Aorta (tissue), 5 donors: ENCODE measurements at regions not wholly inside any gene's neighbourhood (a gene's known extent, or its start where the extent isn't known, plus 50 kb on each side); places are given as distances from the start of the nearest gene placed in this dataset.
"Not testable (repeated sequence)": the region's sequence is repeated elsewhere in the genome, so short reads cannot be mapped to it uniquely, and the experiment has no call there.

ENCODE experiments used
- ATAC-seq: fragments of 200-7000 bp; cut with Tn5 transposase; one replicate; pipeline ENCODE4 v1.9.1; 2022; ENCODE audit warnings: moderate library complexity; ENCODE audit not compliant: low FRiP score
- DNase-seq, 2 donors: peaks; one replicate each; pipeline ENCODE4 v3.0.0-alpha.2; 2020
- H3K27ac ChIP-seq, 2 donors: one replicate each; pipeline ENCODE4 v1.5.1; 2013; ENCODE audit warnings: low read length in 2 of 2, mild to moderate bottlenecking in 2 of 2, moderate library complexity in 2 of 2, control low read depth in 1 of 2, inconsistent platforms in 1 of 2, low read depth in 1 of 2
- H3K27me3 ChIP-seq, 2 donors: one replicate each; pipeline ENCODE4 v1.6.1; 2013; ENCODE audit warnings: control low read depth in 1 of 2, low read length in 1 of 2, mild to moderate bottlenecking in 1 of 2, moderate library complexity in 1 of 2; ENCODE audit not compliant: insufficient read depth in 2 of 2, control insufficient read depth in 1 of 2
- H3K36me3 ChIP-seq, 2 donors: one replicate each; pipeline ENCODE4 v1.6.1; 2013; ENCODE audit warnings: control low read depth in 1 of 2, low read length in 1 of 2, mild to moderate bottlenecking in 1 of 2; ENCODE audit not compliant: insufficient read depth in 2 of 2, control insufficient read depth in 1 of 2
- H3K4me1 ChIP-seq, 2 donors: one replicate each; pipeline ENCODE4 v1.6.1; 2013; ENCODE audit warnings: low read length in 2 of 2, control low read depth in 1 of 2, mild to moderate bottlenecking in 1 of 2, moderate library complexity in 1 of 2; ENCODE audit not compliant: insufficient read depth in 2 of 2, control insufficient read depth in 1 of 2
- H3K4me3 ChIP-seq, 2 donors: one replicate each; pipeline ENCODE4 v1.5.1; 2013; ENCODE audit warnings: low read length in 2 of 2, control low read depth in 1 of 2, mild to moderate bottlenecking in 1 of 2
- H3K9me3 ChIP-seq: one replicate; pipeline ENCODE4 v1.6.1; 2013; ENCODE audit warnings: mild to moderate bottlenecking, low read length; ENCODE audit not compliant: control insufficient read depth
- WGBS, 2 donors: extraction: QIAGEN DNeasy Blood & Tissue Kit; methylation state at CpG; one replicate each; pipeline ENCODE4 v1.1.7; 2013; 5-methylcytosine and 5-hydroxymethylcytosine counted together
- intact Hi-C, 2 donors: fragments of 100-400 bp; cut with DNase I; formaldehyde crosslinking; loops; one replicate each; pipeline versions ENCODE4 v1.14.2 to v1.15.0; 2022
- donor health status: healthy with polysubstance abuse.
- donor health status: Bipolar disorder and iron deficiency.
- donor health status: DM: no; HTN: no; CAD: no.
- donor health status: DM: no; HTN: no; CAD: no.
- donor health status: DM: yes; HTN: yes; CAD: no.

DNA sequence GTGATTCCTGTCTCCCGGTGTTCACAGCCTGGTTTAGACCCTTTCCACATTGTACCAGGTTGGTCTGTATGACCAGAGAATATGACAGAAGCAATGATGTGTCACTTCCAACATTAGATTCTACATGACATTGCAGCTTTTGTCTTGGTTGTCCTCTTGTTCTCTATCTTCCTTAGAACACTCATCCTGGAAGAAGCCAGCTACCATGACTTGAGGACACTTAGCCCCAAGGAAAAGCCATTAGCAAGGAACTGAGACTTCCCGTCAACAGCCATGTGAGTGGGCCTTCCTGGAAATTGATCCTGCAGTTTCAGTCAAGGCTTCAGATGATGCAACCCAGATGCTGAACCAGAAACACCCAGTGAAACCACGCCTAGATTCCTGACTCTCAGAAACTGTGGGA is 143.3 kb downstream of the MREG start:
- Histone ChIP-seq H3K36me3 (no peaks in the 10 kb centered on the region), H3K4me3 (no peak overlapping the region), H3K9me3 (no peaks in the 10 kb centered on the region), H3K27me3 (no peaks in the 10 kb centered on the region), H3K4me1 (no peaks in the 10 kb centered on the region), H3K27ac (no peak overlapping the region)
- WGBS, 2 donors = 95 to 97% methylated on average over 3 of the region's 3 CpGs
- DNase-seq (no peak), ATAC-seq (no peak)
- intact Hi-C loops = no loop called here

DNA sequence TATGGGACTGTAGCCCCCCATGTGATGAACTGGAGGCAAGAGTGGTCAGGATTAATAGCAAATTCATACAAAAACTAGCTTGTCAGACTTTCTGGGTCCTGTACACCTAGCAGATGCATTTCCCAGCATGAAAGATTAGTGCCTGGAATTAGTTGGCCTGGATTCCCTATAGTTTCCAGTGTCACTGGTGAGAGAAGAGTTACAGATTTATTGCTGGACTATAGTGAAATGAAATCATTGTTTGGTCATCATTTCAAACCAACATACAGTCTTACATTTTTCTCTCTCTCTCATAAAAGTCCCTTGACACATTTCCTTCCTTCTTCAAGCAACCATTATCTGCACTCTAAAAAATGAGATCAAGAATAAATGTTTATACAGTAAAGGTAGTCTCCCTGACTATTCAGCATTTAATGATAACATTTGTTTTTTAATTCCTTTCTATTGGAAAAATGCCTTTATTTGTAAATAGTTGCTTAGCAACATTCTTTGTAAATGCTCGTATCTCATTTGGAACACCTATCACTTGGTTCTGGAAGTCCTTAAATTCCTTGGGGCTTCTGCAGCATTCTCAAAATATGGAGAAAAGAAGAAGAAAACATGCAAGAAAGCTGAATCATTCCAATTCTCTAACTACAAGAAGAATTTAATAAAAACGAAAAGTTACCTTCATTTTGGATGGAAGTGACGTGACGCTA is 144.4 kb downstream of the MREG start:
- Histone ChIP-seq H3K36me3 (no peaks in the 10 kb centered on the region), H3K27ac (no peak overlapping the region), H3K4me3 (no peak overlapping the region), H3K9me3 (no peaks in the 10 kb centered on the region), H3K4me1 (no peaks in the 10 kb centered on the region), H3K27me3 (no peaks in the 10 kb centered on the region)
- DNase-seq (no peak), ATAC-seq (no peak)
- intact Hi-C loops = no loop called here
- WGBS, 2 donors = 56 to 67% methylated on average over 4 of the region's 4 CpGs

DNA sequence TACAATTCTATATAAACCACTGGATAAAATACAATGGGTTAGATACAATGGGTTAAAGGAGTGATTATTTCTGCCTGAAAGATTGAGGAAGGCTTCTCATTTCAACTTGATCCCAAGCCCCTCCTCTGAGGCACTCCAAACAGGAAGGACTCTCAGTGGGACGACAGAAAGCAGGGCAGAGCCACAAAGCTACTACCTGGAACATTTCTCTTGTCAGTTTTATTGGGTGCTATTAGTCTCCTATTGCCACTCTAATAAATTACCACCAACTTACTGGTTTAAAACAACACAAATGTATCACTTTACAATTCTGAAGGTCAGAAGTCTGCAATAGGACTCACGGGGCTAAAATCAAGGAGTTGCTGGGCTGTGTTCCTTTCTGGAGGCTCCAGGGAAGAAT is 146.7 kb downstream of the MREG start:
- no peak overlapping the region for H3K4me3 ChIP-seq
- H3K27me3 ChIP-seq = no peaks in the 10 kb centered on the region
- H3K9me3 ChIP-seq = no peaks in the 10 kb centered on the region
- 82 to 83% methylated on average over 2 of the region's 2 CpGs for WGBS, 2 donors
- H3K36me3 ChIP-seq = no peaks in the 10 kb centered on the region
- no peaks in the 10 kb centered on the region for H3K4me1 ChIP-seq
- intact Hi-C loops = no loop called here
- ATAC-seq (no peak), DNase-seq (no peak)
- no peak overlapping the region for H3K27ac ChIP-seq

DNA sequence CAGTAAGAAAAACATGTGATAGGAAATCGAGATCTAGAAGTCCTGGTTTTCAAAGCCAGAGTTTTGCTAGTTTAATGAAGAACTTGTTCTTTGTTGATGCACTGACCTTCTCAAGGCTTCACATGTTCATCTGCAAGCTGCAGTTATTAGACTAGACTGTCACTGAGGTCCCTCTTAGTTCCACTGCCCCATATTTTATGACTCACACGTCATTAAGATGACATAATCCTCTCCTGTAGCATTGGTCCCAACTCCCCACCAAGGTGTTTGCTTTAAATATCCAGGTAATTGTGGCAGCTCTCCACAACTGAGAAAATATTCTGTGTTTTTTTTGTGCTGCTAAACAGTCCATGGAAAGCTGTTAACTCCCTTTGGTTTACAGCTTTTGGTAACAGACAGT is 149.7 kb downstream of the MREG start:
- DNase-seq = no peak
- H3K36me3 ChIP-seq = no peaks in the 10 kb centered on the region

DNA sequence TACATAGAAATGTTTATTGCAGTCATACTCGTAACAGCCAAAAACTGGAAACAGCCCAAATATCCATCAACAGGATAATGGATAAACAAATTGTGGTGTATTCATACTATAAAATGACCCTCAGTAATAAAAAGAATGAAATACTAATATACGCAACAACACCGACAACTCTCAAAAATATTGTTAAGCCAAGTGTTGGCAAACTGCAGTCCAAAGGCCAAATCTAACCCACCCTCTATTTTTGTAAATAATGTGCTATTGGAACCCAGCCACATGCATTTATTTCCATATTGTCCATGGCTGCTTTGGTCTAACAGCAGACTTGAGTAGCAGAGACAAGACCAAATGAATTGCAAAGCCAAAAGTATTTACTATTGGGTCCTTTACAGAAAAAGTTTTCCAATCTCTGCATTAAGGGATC is 151.0 kb downstream of the MREG start:
- no peak for ATAC-seq
- intact Hi-C loops = no loop called here
- WGBS, 2 donors = 86 to 91% methylated on average over 3 of the region's 3 CpGs

More for the DNA sequence above, 149.7 kb downstream of the MREG start:
- no peak overlapping the region for H3K27ac ChIP-seq
- 13 to 15% methylated on average over 2 of the region's 2 CpGs for WGBS, 2 donors
- H3K4me1 ChIP-seq = no peaks in the 10 kb centered on the region
- no peak overlapping the region for H3K4me3 ChIP-seq
- intact Hi-C loops = no loop called here
- no peaks in the 10 kb centered on the region for H3K9me3 ChIP-seq
- no peak for ATAC-seq
- H3K27me3 ChIP-seq = no peaks in the 10 kb centered on the region

DNA sequence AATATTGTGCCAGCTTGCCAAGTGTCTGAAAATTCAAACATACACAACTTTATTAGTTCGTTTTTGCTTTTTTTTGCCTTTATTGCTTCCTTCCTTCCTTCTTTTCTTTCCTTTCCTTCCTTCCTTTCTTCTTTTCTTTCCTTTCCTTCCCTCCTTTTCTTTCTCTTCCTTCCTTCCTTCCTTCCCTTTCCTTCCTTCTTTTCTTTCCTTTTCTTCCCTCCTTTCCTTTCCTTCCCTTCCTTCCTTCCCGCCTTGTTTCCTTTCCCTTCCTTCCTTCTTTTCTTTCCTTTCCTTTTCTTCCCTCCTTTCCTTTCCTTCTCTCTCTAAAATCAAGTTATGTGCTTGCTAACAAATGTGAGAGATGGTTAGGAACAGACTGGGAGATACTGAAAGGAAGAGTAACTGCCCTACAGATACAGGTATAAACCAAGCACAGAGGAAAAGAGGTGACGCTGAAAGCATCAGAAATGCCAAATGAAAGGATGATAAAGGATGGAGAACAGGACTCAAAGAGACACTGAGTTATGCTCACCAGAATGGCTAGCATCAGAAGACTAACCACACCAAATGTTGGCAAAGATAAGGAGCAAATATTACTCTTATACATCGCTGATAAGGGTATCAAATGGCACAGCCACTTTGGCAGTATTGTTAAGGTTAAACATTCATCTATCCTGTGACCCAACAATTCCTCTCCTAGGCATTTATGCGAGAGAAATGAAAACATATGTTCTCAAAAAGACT is 151.6 kb downstream of the MREG start:
- Histone ChIP-seq H3K27me3 (no peaks in the 10 kb centered on the region), H3K9me3 (no peaks in the 10 kb centered on the region), H3K27ac (no peak overlapping the region), H3K36me3 (no peaks in the 10 kb centered on the region), H3K4me1 (no peaks in the 10 kb centered on the region), H3K4me3 (no peak overlapping the region)
- DNase-seq = no peak
- ATAC-seq = no peak
- 87 to 89% methylated on average over 5 of the region's 5 CpGs for WGBS, 2 donors
- intact Hi-C loops = no loop called here

More for the DNA sequence above, 151.0 kb downstream of the MREG start:
- Histone ChIP-seq H3K27me3 (no peaks in the 10 kb centered on the region), H3K27ac (no peak overlapping the region), H3K36me3 (no peaks in the 10 kb centered on the region), H3K4me1 (no peaks in the 10 kb centered on the region), H3K4me3 (no peak overlapping the region), H3K9me3 (no peaks in the 10 kb centered on the region)
- DNase-seq = no peak

DNA sequence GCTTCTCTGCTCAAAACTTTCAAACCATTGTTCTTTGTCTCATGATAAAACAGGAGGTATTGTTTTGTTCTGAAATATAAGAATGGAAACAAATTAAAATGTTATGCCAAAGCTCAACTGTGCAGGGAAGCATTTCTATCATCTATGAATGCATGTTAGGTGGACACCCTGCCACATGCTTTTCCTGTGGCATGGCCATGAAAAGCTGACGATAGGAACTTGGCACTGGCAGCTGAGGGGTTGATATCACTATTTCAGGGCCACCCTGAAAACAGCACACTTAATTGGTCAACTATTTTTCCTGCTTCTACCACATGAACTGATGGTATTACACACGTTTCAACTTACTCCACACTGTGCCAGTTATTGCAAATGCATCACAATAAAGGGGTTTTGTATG is 157.3 kb downstream of the MREG start:
- WGBS, 2 donors = 53 to 61% methylated on average over 2 of the region's 2 CpGs

DNA sequence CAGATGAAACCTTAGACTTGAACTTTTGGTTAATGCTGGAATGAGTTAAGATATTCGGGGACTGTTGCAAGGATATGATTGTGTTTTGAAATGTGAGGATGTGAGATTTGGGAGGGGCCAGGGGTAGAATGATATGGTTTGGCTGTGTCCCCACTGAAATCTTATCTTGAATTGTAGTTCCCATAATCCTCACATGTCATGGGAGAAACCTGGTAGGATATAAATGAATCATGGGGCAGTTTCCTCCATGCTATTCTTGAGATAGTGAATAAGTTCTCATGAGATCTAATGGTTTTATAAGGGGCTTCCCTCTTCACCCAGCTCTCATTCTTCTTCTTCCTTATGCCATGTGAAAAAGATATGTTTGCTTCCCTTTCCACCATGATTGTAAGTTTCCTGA is 158.0 kb downstream of the MREG start:
- DNase-seq, intact Hi-C loops, H3K36me3 ChIP-seq, H3K27me3 ChIP-seq, H3K4me3 ChIP-seq, H3K9me3 ChIP-seq, H3K4me1 ChIP-seq, ATAC-seq, H3K27ac ChIP-seq: not testable (repeated sequence)
- WGBS, 2 donors = 88 to 89% methylated on average over 1 of the region's 1 CpG

More for the DNA sequence above, 157.3 kb downstream of the MREG start:
- intact Hi-C loops = no loop called here
- Histone ChIP-seq H3K4me1 (peaks cover 1 to 5% of the 10 kb centered on the region in 2 donors), H3K27me3 (no peaks in the 10 kb centered on the region), H3K36me3 (no peaks in the 10 kb centered on the region), H3K9me3 (no peaks in the 10 kb centered on the region), H3K4me3 (no peak overlapping the region), H3K27ac (no peak overlapping the region)
- DNase-seq = no peak
- no peak for ATAC-seq

DNA sequence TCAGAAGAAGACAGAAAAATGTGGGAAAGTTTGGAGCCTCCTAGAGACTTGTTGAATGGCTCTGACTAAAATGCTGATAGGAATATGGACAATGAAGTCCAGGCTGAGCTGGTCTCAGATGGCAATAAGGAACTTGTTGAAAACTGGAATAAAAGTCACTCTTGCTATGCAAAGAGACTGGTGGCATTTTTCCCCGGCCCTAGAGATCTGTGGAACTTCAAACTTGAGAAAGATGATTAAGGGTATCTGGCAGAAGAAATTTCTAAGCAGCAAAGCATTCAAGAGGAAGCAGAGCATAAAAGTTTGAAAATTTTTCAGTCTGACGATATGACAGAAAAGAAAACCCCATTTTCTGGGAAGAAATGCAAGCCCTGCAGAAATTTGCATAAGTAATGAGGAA is 159.3 kb downstream of the MREG start:
- DNase-seq (no peak), ATAC-seq (no peak)
- Histone ChIP-seq H3K9me3 (no peaks in the 10 kb centered on the region), H3K27me3 (no peaks in the 10 kb centered on the region), H3K27ac (no peak overlapping the region), H3K4me3 (no peak overlapping the region), H3K36me3 (no peaks in the 10 kb centered on the region), H3K4me1 (peaks cover 5 to 6% of the 10 kb centered on the region in 2 donors)
- 57 to 62% methylated on average over 2 of the region's 2 CpGs for WGBS, 2 donors
- intact Hi-C loops = no loop called here
